K562 (cell line): ENCODE measurements at regions not wholly inside any gene's neighbourhood (a gene's known extent, or its start where the extent isn't known, plus 50 kb on each side); places are given as distances from the start of the nearest gene placed in this dataset.

Experiments
- CBFB ChIP-seq: sonication (generic); formaldehyde crosslinking; IDR thresholded peaks from 2 replicates; pipeline ENCODE4 v1.4.0; 2020; ENCODE audit warnings: mild to moderate bottlenecking, missing genetic modification reagents
- DNMT1 ChIP-seq: fragments of 450-650 bp; IDR thresholded peaks from 2 replicates; pipeline ENCODE4 v1.6.1; 2016; ENCODE audit warnings: antibody characterized with exemption, mild to moderate bottlenecking
- EGR1 ChIP-seq: fragments of 450-650 bp; conservative IDR thresholded peaks from 2 replicates; pipeline ENCODE4 v1.6.1; 2017; ENCODE audit warnings: mild to moderate bottlenecking
- ETV6 ChIP-seq, 3 experiments: fragments of 150-350 bp in 1 of 3; sonication (generic) in 1 of 3; formaldehyde crosslinking in 1 of 3; IDR thresholded peaks; 2 replicates each; pipeline versions ENCODE4 v1.6.1 to v1.8.0; 2014 to 2022; ENCODE audit warnings: borderline replicate concordance in 2 of 3, low read depth in 2 of 3, antibody characterized with exemption in 1 of 3, low read length in 1 of 3, mild to moderate bottlenecking in 1 of 3, missing genetic modification reagents in 1 of 3
- GTF2F1 ChIP-seq: IDR thresholded peaks from 2 replicates; pipeline ENCODE4 v1.6.1; 2011; ENCODE audit warnings: low read depth, low read length, improper control_type of control experiment
- HNRNPK ChIP-seq: fragments of 200-400 bp; formaldehyde crosslinking; IDR thresholded peaks from one replicate; pipeline ENCODE4 v1.6.1; 2018; ENCODE audit warnings: mild to moderate bottlenecking, low read depth, low read length; ENCODE audit not compliant: poor library complexity, severe bottlenecking
- IRF2 ChIP-seq: sonication (generic); formaldehyde crosslinking; IDR thresholded peaks from 2 replicates; pipeline ENCODE4 v1.8.1; 2022; ENCODE audit warnings: mild to moderate bottlenecking, missing genetic modification reagents
- RAD51 ChIP-seq: fragments of 450-650 bp; IDR thresholded peaks from 2 replicates; pipeline ENCODE4 v1.7.1; 2016; ENCODE audit warnings: low read depth, mild to moderate bottlenecking, borderline replicate concordance
- RBBP5 ChIP-seq: fragments of 200-600 bp; sonication (generic); IDR thresholded peaks from 2 replicates; pipeline ENCODE4 v1.6.1; 2012; ENCODE audit warnings: borderline replicate concordance, mild to moderate bottlenecking, low read length, control low read depth, inconsistent platforms; ENCODE audit not compliant: insufficient read depth, poor library complexity, severe bottlenecking
- RBFOX2 ChIP-seq: fragments of 200-400 bp; formaldehyde crosslinking; IDR thresholded peaks from 2 replicates; pipeline ENCODE4 v1.6.1; 2017; ENCODE audit warnings: low read depth, mild to moderate bottlenecking, low read length, moderate library complexity
- RERE ChIP-seq: sonication (generic); formaldehyde crosslinking; IDR thresholded peaks from 2 replicates; pipeline ENCODE4 v1.8.0; 2023; ENCODE audit warnings: missing genetic modification reagents, mild to moderate bottlenecking, borderline replicate concordance
- RFX1 ChIP-seq: fragments of 450-650 bp; IDR thresholded peaks from 2 replicates; pipeline ENCODE4 v1.6.1; 2016; ENCODE audit warnings: mild to moderate bottlenecking, moderate library complexity
- SIRT6 ChIP-seq: IDR thresholded peaks from one replicate; pipeline ENCODE4 v1.6.1; 2012; ENCODE audit warnings: low read depth, mild to moderate bottlenecking, control low read depth, inconsistent platforms, low read length, moderate library complexity
- TGIF2 ChIP-seq: sonication (generic); formaldehyde crosslinking; IDR thresholded peaks from 2 replicates; pipeline ENCODE4 v1.8.1; 2022; ENCODE audit warnings: mild to moderate bottlenecking, missing genetic modification reagents, moderate library complexity
- XRCC3 ChIP-seq: fragments of 450-650 bp; IDR thresholded peaks from 2 replicates; pipeline ENCODE4 v1.6.1; 2017; ENCODE audit warnings: mild to moderate bottlenecking, moderate library complexity
- ZNF561 ChIP-seq: fragments of 450-650 bp; formaldehyde crosslinking; conservative IDR thresholded peaks from 2 replicates; pipeline ENCODE4 v1.4.0; 2020; ENCODE audit warnings: mild to moderate bottlenecking, moderate library complexity
- TF ChIP-seq, protein P1 (sequence below): fragments of 250-450 bp; sonication (Bioruptor Pico); IDR thresholded peaks from 2 replicates; pipeline ENCODE4 v1.5.0; 2020; ENCODE audit warnings: mild to moderate bottlenecking
- TF ChIP-seq, protein P2 (sequence below): fragments of 450-650 bp; IDR thresholded peaks from 2 replicates; pipeline ENCODE4 v1.6.1; 2016; ENCODE audit warnings: antibody characterized with exemption

DNA sequence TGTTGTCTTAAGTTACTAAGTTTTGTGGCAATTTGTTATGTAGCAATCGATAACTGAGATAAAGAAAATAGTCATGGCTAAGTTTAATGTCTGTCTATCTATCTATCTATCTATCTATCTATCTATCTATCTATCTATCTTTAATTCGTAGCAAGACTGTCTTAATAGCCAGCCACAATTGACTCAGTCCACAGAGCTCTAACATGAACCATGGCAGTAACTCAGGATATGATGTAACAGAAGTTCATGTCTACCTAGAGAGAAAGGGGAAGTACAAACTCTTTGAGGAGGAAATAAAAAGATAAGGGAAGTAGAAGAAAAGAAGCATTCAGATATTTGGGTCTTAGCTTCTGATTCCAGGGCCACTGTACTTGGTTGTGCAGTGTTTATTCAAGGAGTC lies 61.5 kb upstream of the FNDC3B start (continued):
- no peak for TF ChIP-seq RAD51
- TF ChIP-seq SIRT6 = no peak
- no peak for TF ChIP-seq RFX1
- no peak for TF ChIP-seq IRF2 (CRISPR knock-in tag)
- TF ChIP-seq ETV6 (IDR thresholded peaks at IDR 0.05; ENCODE audit: borderline replicate concordance in 1 of 2, low read depth in 2 of 2, low read length in 1 of 2) = peak; percentile 66 to 86; a peak in 2 of 4 replicates
- no peak for TF ChIP-seq ETV6 (CRISPR knock-in tag; IDR thresholded peaks at IDR 0.05; ENCODE audit: borderline replicate concordance)
- TF ChIP-seq EGR1 = no peak
- TF ChIP-seq, protein P1, sequence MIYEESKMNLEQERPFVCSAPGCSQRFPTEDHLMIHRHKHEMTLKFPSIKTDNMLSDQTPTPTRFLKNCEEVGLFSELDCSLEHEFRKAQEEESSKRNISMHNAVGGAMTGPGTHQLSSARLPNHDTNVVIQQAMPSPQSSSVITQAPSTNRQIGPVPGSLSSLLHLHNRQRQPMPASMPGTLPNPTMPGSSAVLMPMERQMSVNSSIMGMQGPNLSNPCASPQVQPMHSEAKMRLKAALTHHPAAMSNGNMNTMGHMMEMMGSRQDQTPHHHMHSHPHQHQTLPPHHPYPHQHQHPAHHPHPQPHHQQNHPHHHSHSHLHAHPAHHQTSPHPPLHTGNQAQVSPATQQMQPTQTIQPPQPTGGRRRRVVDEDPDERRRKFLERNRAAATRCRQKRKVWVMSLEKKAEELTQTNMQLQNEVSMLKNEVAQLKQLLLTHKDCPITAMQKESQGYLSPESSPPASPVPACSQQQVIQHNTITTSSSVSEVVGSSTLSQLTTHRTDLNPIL (CRISPR knock-in tag) = no peak
- no peak for TF ChIP-seq RBBP5
- TF ChIP-seq HNRNPK = no peak
- no peak for TF ChIP-seq DNMT1
- TF ChIP-seq RERE (CRISPR knock-in tag) = no peak
- no peak for TF ChIP-seq ZNF561 (CRISPR knock-in tag)
- TF ChIP-seq GTF2F1 = no peak
- TF ChIP-seq CBFB (CRISPR knock-in tag) = no peak
- TF ChIP-seq, protein P2, sequence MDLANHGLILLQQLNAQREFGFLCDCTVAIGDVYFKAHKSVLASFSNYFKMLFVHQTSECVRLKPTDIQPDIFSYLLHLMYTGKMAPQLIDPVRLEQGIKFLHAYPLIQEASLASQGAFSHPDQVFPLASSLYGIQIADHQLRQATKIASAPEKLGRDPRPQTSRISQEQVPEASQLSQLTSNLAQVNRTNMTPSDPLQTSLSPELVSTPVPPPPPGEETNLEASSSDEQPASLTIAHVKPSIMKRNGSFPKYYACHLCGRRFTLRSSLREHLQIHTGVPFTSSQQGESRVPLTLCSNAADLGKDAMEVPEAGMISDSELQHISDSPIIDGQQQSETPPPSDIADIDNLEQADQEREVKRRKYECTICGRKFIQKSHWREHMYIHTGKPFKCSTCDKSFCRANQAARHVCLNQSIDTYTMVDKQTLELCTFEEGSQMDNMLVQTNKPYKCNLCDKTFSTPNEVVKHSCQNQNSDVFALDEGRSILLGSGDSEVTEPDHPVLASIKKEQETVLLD = peak; percentile 75; the same call in 1 of the 2 replicates
- TF ChIP-seq TGIF2 (CRISPR knock-in tag) = no peak
- no peak for TF ChIP-seq RBFOX2
- no peak for TF ChIP-seq XRCC3
